ENCODE measurements at regions not wholly inside any gene's neighbourhood (a gene's known extent, or its start where the extent isn't known, plus 50 kb on each side); places are given as distances from the start of the nearest gene placed in this dataset.

- TF ChIP-seq, protein P1, sequence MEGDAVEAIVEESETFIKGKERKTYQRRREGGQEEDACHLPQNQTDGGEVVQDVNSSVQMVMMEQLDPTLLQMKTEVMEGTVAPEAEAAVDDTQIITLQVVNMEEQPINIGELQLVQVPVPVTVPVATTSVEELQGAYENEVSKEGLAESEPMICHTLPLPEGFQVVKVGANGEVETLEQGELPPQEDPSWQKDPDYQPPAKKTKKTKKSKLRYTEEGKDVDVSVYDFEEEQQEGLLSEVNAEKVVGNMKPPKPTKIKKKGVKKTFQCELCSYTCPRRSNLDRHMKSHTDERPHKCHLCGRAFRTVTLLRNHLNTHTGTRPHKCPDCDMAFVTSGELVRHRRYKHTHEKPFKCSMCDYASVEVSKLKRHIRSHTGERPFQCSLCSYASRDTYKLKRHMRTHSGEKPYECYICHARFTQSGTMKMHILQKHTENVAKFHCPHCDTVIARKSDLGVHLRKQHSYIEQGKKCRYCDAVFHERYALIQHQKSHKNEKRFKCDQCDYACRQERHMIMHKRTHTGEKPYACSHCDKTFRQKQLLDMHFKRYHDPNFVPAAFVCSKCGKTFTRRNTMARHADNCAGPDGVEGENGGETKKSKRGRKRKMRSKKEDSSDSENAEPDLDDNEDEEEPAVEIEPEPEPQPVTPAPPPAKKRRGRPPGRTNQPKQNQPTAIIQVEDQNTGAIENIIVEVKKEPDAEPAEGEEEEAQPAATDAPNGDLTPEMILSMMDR (IDR thresholded peaks at IDR 0.05 in 2 of 3, conservative IDR thresholded peaks at IDR 0.05 in 1 of 3; ENCODE audit: borderline replicate concordance in 1 of 3, insufficient read depth in 1 of 3, low read depth in 2 of 3, low read length in 2 of 3), result no peak
- no peak for TF ChIP-seq SP1 (IDR thresholded peaks at IDR 0.05; ENCODE audit: low read depth)
These were observed 274.6 kb upstream of the ZNF32 start (continued) for GRCh38 chr10:43923328-43923727.

GRCh38 chr10:43922335-43923280 is 273.9 kb upstream of the ZNF32 start:
- H3K27ac ChIP-seq (ENCODE audit: low read depth, low read length), result no peak overlapping the region
- H2AFZ ChIP-seq (ENCODE audit: low read depth, low read length, poor library complexity, severe bottlenecking), result no peak overlapping the region
- no peaks in the 10 kb centered on the region for H3K4me1 ChIP-seq (ENCODE audit: control insufficient read depth in 1 of 2, insufficient read depth in 2 of 2, low read length in 2 of 2)
- ATAC-seq (no peak), DNase-seq (ENCODE audit: low read depth, low spot score) (no peak)
- no peaks in the 10 kb centered on the region for H3K79me2 ChIP-seq (ENCODE audit: insufficient read depth, low read length)
- BruUV-seq (replicated peaks), result no TSS peak
- no peaks in the 10 kb centered on the region for H4K20me1 ChIP-seq (ENCODE audit: insufficient read depth)
- ChIA-PET POLR2A (no interaction called here), CTCF (no interaction called here), RAD21 (ENCODE audit: low non-redundant PET in 1 of 2, low total read pairs in 2 of 2, uncharacterized antibody in 2 of 2, unreplicated experiment in 2 of 2) (no interaction called here)
- no peak overlapping the region for H3K9ac ChIP-seq (ENCODE audit: low read length)
- no peak overlapping the region for H3K4me2 ChIP-seq (ENCODE audit: low read length)
- H3K9me2 ChIP-seq (ENCODE audit: insufficient read depth), result no peaks in the 10 kb centered on the region
- H3K36me3 ChIP-seq (ENCODE audit: control insufficient read depth in 1 of 2, insufficient read depth in 2 of 2, low read length in 2 of 2), result no peaks in the 10 kb centered on the region
- no peaks in the 10 kb centered on the region for H3K9me3 ChIP-seq (ENCODE audit: control insufficient read depth in 1 of 2, insufficient read depth in 1 of 2, low read depth in 1 of 2, low read length in 2 of 2)
- peaks cover 48% of the 10 kb centered on the region for H3K27me3 ChIP-seq (ENCODE audit: insufficient read depth, low read length)
- no peak overlapping the region for H3K4me3 ChIP-seq (replicated peaks in 1 of 2; ENCODE audit: low read depth in 1 of 2, low read length in 2 of 2)
- intact Hi-C loops (cut with micrococcal nuclease), result no loop called here
- TF ChIP-seq REST (IDR thresholded peaks at IDR 0.05; ENCODE audit: low read depth) (no peak), EZH2phosphoT487 (IDR thresholded peaks at IDR 0.05; ENCODE audit: borderline replicate concordance) (no peak), YY1 (IDR thresholded peaks at IDR 0.05; ENCODE audit: extremely low read depth, insufficient replicate concordance, low read depth, low read length) (no peak), POLR2A (IDR thresholded peaks at IDR 0.05; ENCODE audit: borderline replicate concordance, extremely low read depth, insufficient read depth, insufficient read length) (no peak), MAX (IDR thresholded peaks at IDR 0.05) (no peak), CBX3 (IDR thresholded peaks at IDR 0.05; ENCODE audit: low read depth) (no peak), ZNF274 (IDR thresholded peaks at IDR 0.05; ENCODE audit: low read depth, low read length) (no peak), EGR1 (IDR thresholded peaks at IDR 0.05; ENCODE audit: low read depth) (no peak), FOSL1 (IDR thresholded peaks at IDR 0.05; ENCODE audit: low read depth) (no peak)
- TF ChIP-seq, protein P2, sequence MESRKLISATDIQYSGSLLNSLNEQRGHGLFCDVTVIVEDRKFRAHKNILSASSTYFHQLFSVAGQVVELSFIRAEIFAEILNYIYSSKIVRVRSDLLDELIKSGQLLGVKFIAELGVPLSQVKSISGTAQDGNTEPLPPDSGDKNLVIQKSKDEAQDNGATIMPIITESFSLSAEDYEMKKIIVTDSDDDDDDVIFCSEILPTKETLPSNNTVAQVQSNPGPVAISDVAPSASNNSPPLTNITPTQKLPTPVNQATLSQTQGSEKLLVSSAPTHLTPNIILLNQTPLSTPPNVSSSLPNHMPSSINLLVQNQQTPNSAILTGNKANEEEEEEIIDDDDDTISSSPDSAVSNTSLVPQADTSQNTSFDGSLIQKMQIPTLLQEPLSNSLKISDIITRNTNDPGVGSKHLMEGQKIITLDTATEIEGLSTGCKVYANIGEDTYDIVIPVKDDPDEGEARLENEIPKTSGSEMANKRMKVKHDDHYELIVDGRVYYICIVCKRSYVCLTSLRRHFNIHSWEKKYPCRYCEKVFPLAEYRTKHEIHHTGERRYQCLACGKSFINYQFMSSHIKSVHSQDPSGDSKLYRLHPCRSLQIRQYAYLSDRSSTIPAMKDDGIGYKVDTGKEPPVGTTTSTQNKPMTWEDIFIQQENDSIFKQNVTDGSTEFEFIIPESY (IDR thresholded peaks at IDR 0.05; ENCODE audit: extremely low read depth, insufficient replicate concordance, low read length), result no peak
- TF ChIP-seq, protein P1 (IDR thresholded peaks at IDR 0.05 in 2 of 3, conservative IDR thresholded peaks at IDR 0.05 in 1 of 3; ENCODE audit: borderline replicate concordance in 1 of 3, insufficient read depth in 1 of 3, low read depth in 2 of 3, low read length in 2 of 3), result no peak

Measured in HCT116 (cell line).